Stimulated activated CD4-positive, alpha-beta T cell treated with anti-CD3 and anti-CD28 coated beads, Interleukin-4, amount 100 ng/mL, for 1 hour (primary cell): ENCODE measurements at regions not wholly inside any gene's neighbourhood (a gene's known extent, or its start where the extent isn't known, plus 50 kb on each side); places are given as distances from the start of the nearest gene placed in this dataset.

Experiments used
- DNase-seq: peaks from one replicate; pipeline ENCODE4 v3.0.0-alpha.2; 2020

GRCh38 chr22:48647606-48648515, 1179.8 kb downstream of the BRD1 start:
- no peak for DNase-seq

GRCh38 chr22:48647051-48647450, 1180.6 kb downstream of the BRD1 start:
- no peak for DNase-seq

- DNase-seq, result no peak
These were observed 1181.3 kb downstream of the BRD1 start for GRCh38 chr22:48646216-48646925.

- DNase-seq, result no peak
These were observed 1181.9 kb downstream of the BRD1 start for GRCh38 chr22:48645766-48646165.

- no peak for DNase-seq
These were observed 1182.7 kb downstream of the BRD1 start for GRCh38 chr22:48644997-48645396.

- no peak for DNase-seq
These were observed 1183.6 kb downstream of the BRD1 start for GRCh38 chr22:48644108-48644507.

- DNase-seq, result no peak
These were observed 1184.5 kb downstream of the BRD1 start for GRCh38 chr22:48643066-48643731.

- no peak for DNase-seq
These were observed 1185.1 kb downstream of the BRD1 start for GRCh38 chr22:48642550-48642949.

GRCh38 chr22:48641906-48642475, 1185.7 kb downstream of the BRD1 start:
- DNase-seq, result no peak

GRCh38 chr22:48640890-48641841, 1186.5 kb downstream of the BRD1 start:
- DNase-seq, result no peak

GRCh38 chr22:48639896-48640748, 1187.6 kb downstream of the BRD1 start:
- DNase-seq, result no peak

GRCh38 chr22:48639021-48639795, 1188.5 kb downstream of the BRD1 start:
- no peak for DNase-seq

- no peak for DNase-seq
These were observed 1190.4 kb downstream of the BRD1 start for GRCh38 chr22:48637231-48637630.

GRCh38 chr22:48636746-48637145, 1190.9 kb downstream of the BRD1 start:
- no peak for DNase-seq

GRCh38 chr22:48635816-48636215, 1191.9 kb downstream of the BRD1 start:
- no peak for DNase-seq

- no peak for DNase-seq
These were observed 1192.6 kb downstream of the BRD1 start for GRCh38 chr22:48635031-48635430.

GRCh38 chr22:48633996-48634836, 1193.5 kb downstream of the BRD1 start:
- no peak for DNase-seq

GRCh38 chr22:48632646-48633246, 1194.9 kb downstream of the BRD1 start:
- DNase-seq, result no peak
